ENCODE measurements at regions not wholly inside any gene's neighbourhood (a gene's known extent, or its start where the extent isn't known, plus 50 kb on each side); places are given as distances from the start of the nearest gene placed in this dataset.

DNA sequence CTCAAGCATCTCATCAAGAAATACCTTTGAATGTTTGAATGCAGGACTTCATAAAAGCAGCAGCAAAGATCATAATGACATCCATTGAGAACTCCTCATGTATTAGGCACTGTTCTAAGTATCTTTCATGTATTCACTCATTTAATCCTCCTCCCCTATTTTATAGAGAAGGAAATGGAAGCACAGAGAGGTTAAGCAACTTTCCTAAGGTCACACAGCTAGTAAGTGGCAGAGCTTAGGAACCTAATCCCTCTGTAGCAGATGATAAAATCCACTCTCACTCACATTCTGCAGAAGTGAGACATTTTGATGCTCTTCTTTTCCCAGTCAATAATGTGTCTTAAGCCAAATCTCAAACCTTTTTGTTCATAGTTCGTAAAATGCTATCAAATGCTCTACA lies 350.8 kb upstream of the C16orf82 start:
- TF ChIP-seq, protein P1, sequence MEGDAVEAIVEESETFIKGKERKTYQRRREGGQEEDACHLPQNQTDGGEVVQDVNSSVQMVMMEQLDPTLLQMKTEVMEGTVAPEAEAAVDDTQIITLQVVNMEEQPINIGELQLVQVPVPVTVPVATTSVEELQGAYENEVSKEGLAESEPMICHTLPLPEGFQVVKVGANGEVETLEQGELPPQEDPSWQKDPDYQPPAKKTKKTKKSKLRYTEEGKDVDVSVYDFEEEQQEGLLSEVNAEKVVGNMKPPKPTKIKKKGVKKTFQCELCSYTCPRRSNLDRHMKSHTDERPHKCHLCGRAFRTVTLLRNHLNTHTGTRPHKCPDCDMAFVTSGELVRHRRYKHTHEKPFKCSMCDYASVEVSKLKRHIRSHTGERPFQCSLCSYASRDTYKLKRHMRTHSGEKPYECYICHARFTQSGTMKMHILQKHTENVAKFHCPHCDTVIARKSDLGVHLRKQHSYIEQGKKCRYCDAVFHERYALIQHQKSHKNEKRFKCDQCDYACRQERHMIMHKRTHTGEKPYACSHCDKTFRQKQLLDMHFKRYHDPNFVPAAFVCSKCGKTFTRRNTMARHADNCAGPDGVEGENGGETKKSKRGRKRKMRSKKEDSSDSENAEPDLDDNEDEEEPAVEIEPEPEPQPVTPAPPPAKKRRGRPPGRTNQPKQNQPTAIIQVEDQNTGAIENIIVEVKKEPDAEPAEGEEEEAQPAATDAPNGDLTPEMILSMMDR (IDR thresholded peaks at IDR 0.05), result no peak
- no peak for TF ChIP-seq POLR2A (IDR thresholded peaks at IDR 0.05)
- no peak for TF ChIP-seq EP300 (IDR thresholded peaks at IDR 0.05)
- TF ChIP-seq POLR2AphosphoS5 (IDR thresholded peaks at IDR 0.05), result no peak

Data from upper lobe of left lung (tissue), 4 donors.